ENCODE measurements at regions not wholly inside any gene's neighbourhood (a gene's known extent, or its start where the extent isn't known, plus 50 kb on each side); places are given as distances from the start of the nearest gene placed in this dataset.
A peak's percentile ranks its signal among the peaks of the same experiment; 100 is the strongest.

DNA sequence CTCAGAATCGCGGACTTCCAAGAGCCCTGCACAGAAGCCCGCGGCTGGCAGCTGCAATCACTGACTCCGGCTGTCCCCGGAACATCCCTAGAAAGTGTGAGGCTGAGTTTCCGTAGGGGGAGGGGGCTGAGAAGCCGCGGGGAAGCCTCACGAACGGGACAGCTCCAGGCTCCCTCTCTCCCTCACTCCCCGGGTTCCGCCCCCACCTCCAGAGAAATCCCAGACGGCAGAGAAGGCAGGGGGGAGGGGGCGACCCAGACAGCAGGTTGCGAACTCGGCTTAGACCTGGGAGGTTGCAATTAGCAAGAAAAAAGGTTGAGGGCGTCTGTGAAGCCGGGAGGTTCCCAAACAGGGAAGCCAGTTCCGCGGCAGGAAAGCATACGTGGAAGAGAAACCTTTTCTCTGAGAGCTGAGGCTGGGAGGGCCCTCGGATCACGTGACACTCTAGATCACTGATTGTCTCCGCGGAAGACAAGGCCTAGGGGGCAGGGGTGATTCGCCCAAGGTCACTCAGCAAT, 73.8 kb upstream of the CPLX2 start (continued):
- TF ChIP-seq RFX5 (IDR thresholded peaks at IDR 0.05; ENCODE audit: borderline replicate concordance, low read depth, low read length) (no peak), CEBPB (IDR thresholded peaks at IDR 0.05; ENCODE audit: low read depth, low read length) (no peak), SAP30 (IDR thresholded peaks at IDR 0.05; ENCODE audit: insufficient read depth, insufficient replicate concordance, low read length) (peak; percentile 71), RBBP5 (IDR thresholded peaks at IDR 0.05; ENCODE audit: borderline replicate concordance, low read depth, low read length) (no peak), GABPA (IDR thresholded peaks at IDR 0.05; ENCODE audit: borderline replicate concordance, insufficient read depth, low read length) (no peak), BACH1 (IDR thresholded peaks at IDR 0.05; ENCODE audit: low read length) (peak; percentile 46; the same call in 1 of the 2 replicates), EP300 (IDR thresholded peaks at IDR 0.05; ENCODE audit: borderline replicate concordance in 1 of 2, low read depth in 2 of 2, low read length in 2 of 2) (no peak; a peak in 1 of 3 replicates), GTF2F1 (IDR thresholded peaks at IDR 0.05; ENCODE audit: borderline replicate concordance, low read depth, low read length) (0 out of 2 replicates have a peak, but pooled peaks have one; percentile 51), TAF1 (IDR thresholded peaks at IDR 0.05; ENCODE audit: low read depth, low read length) (no peak), SRF (IDR thresholded peaks at IDR 0.05; ENCODE audit: low read depth, low read length) (no peak), RNF2 (IDR thresholded peaks at IDR 0.05; ENCODE audit: borderline replicate concordance, low read depth, low read length, missing control alignments, poor library complexity, severe bottlenecking) (no peak), POU5F1 (IDR thresholded peaks at IDR 0.05; ENCODE audit: low read depth, low read length) (no peak), RXRA (IDR thresholded peaks at IDR 0.05; ENCODE audit: insufficient read depth, low read depth, low read length) (no peak)
